Right lobe of liver (tissue), 6 donors: ENCODE measurements at regions not wholly inside any gene's neighbourhood (a gene's known extent, or its start where the extent isn't known, plus 50 kb on each side); places are given as distances from the start of the nearest gene placed in this dataset.

Source experiments
- ATAC-seq, 4 donors: fragments of 200-7000 bp; cut with Tn5 transposase; one replicate each; pipeline ENCODE4 v1.9.1; 2020; ENCODE audit warnings: mild to moderate bottlenecking in 4 of 4, moderate library complexity in 4 of 4
- DNase-seq, 3 donors: peaks; one replicate each; pipeline ENCODE4 v3.0.0-alpha.2; 2020
- H3K27ac ChIP-seq, 3 donors: fragments of 200-600 bp; one replicate each; pipeline ENCODE4 v1.8.0; 2022
- H3K27me3 ChIP-seq, 2 donors: fragments of 200-600 bp; one replicate each; pipeline ENCODE4 v1.8.0; 2022
- H3K36me3 ChIP-seq, 4 donors: fragments of 200-600 bp; sonication (generic) in 1 of 4; one replicate each; pipeline versions ENCODE4 v1.5.1 to v1.8.0; 2017 to 2022; ENCODE audit warnings: control low read depth in 1 of 4
- H3K4me1 ChIP-seq, 4 donors: fragments of 200-600 bp; sonication (generic) in 1 of 4; one replicate each; pipeline versions ENCODE4 v1.5.1 to v1.8.0; 2017 to 2022; ENCODE audit warnings: control low read depth in 1 of 4
- H3K4me3 ChIP-seq, 3 donors: fragments of 200-600 bp; one replicate each; pipeline ENCODE4 v1.8.0; 2022
- H3K9me3 ChIP-seq, 4 donors: fragments of 200-600 bp; sonication (generic) in 1 of 4; one replicate each; pipeline versions ENCODE4 v1.5.1 to v1.8.0; 2017 to 2022; ENCODE audit warnings: control low read depth in 1 of 4
- CTCF ChIP-seq, 4 donors: fragments of 200-600 bp in 3 of 4; fragments of 450-650 bp in 1 of 4; IDR thresholded peaks; one replicate each; pipeline versions ENCODE4 v1.5.1 to v1.8.0; 2016 to 2022; ENCODE audit warnings: antibody characterized with exemption in 4 of 4, mild to moderate bottlenecking in 2 of 4
- POLR2A ChIP-seq: fragments of 450-650 bp; IDR thresholded peaks from one replicate; pipeline ENCODE4 v1.6.1; 2017; ENCODE audit warnings: antibody characterized with exemption, mild to moderate bottlenecking
- WGBS: methylation state at CpG from one replicate; pipeline ENCODE4 v1.1.6; 2018; ENCODE audit warnings: low coverage, low lambda C conversion rate; ENCODE audit not compliant: insufficient coverage; ENCODE audit errors: missing lambda C conversion rate; 5-methylcytosine and 5-hydroxymethylcytosine counted together
- intact Hi-C, 2 donors: fragments of 100-400 bp; cut with DNase I; formaldehyde crosslinking; loops; one replicate each; pipeline versions ENCODE4 v1.11.2 to v1.14.1; 2022
- donor health status: DM: no; HTN: yes; CAD: no.
- donor health status: DM: no; HTN: no; CAD: no.
- donor health status: DM: no; HTN: no; CAD: no.
- donor health status: DM: no; HTN: yes; CAD: no.
- donor health status: DM: no; HTN: yes; CAD: no.

- Histone ChIP-seq H3K27me3 (no peaks in the 10 kb centered on the region), H3K27ac (no peak overlapping the region), H3K4me1 (no peaks in the 10 kb centered on the region), H3K36me3 (no peaks in the 10 kb centered on the region), H3K9me3 (no peaks in the 10 kb centered on the region), H3K4me3 (no peak overlapping the region)
- no peak for DNase-seq
- TF ChIP-seq CTCF (IDR thresholded peaks at IDR 0.05) = no peak
- ATAC-seq = no peak
- intact Hi-C loops = no loop called here
Measured at GRCh38 chr6:84927551-84927950, 163.2 kb upstream of the TBX18 start.

- H3K27me3 ChIP-seq = no peaks in the 10 kb centered on the region
- H3K9me3 ChIP-seq = no peaks in the 10 kb centered on the region
- no peak overlapping the region for H3K4me3 ChIP-seq
- DNase-seq (no peak), ATAC-seq (no peak)
- WGBS = 54% methylated on average over 5 of the region's 5 CpGs
- intact Hi-C loops = no loop called here
- H3K27ac ChIP-seq = no peak overlapping the region
- H3K4me1 ChIP-seq = no peaks in the 10 kb centered on the region
- H3K36me3 ChIP-seq = no peaks in the 10 kb centered on the region
- TF ChIP-seq POLR2A (no peak), CTCF (IDR thresholded peaks at IDR 0.05) (no peak)
Measured at GRCh38 chr6:84926189-84927155, 162.1 kb upstream of the TBX18 start.

GRCh38 chr6:84921891-84922290 lies 157.5 kb upstream of the TBX18 start:
- Histone ChIP-seq H3K36me3 (no peaks in the 10 kb centered on the region), H3K4me1 (no peaks in the 10 kb centered on the region), H3K27me3 (no peaks in the 10 kb centered on the region), H3K4me3 (no peak overlapping the region), H3K27ac (no peak overlapping the region), H3K9me3 (no peaks in the 10 kb centered on the region)
- whole genome bisulfite sequencing = 50% methylated on average over 1 of the region's 1 CpG
- TF ChIP-seq POLR2A = no peak
- no peak for TF ChIP-seq CTCF (IDR thresholded peaks at IDR 0.05)
- intact Hi-C loops = no loop called here
- ATAC-seq (no peak), DNase-seq (no peak)

- Histone ChIP-seq H3K9me3 (no peaks in the 10 kb centered on the region), H3K27me3 (no peaks in the 10 kb centered on the region), H3K4me1 (no peaks in the 10 kb centered on the region), H3K27ac (no peak overlapping the region), H3K4me3 (no peak overlapping the region), H3K36me3 (no peaks in the 10 kb centered on the region)
- intact Hi-C loops = no loop called here
- ATAC-seq (no peak), DNase-seq (no peak)
- no peak for TF ChIP-seq CTCF (IDR thresholded peaks at IDR 0.05)
- TF ChIP-seq POLR2A = no peak
- WGBS = 89% methylated on average over 1 of the region's 1 CpG
Measured at GRCh38 chr6:84920021-84920420, 155.6 kb upstream of the TBX18 start.
